Hindlimb muscle (tissue), 1 donor: ENCODE measurements at regions not wholly inside any gene's neighbourhood (a gene's known extent, or its start where the extent isn't known, plus 50 kb on each side); places are given as distances from the start of the nearest gene placed in this dataset.
"Not testable (repeated sequence)": the region's sequence is repeated elsewhere in the genome, so short reads cannot be mapped to it uniquely, and the experiment has no call there.

Experiments used
- DNase-seq: peaks from one replicate; pipeline ENCODE4 v3.0.0-alpha.2; 2013

DNA sequence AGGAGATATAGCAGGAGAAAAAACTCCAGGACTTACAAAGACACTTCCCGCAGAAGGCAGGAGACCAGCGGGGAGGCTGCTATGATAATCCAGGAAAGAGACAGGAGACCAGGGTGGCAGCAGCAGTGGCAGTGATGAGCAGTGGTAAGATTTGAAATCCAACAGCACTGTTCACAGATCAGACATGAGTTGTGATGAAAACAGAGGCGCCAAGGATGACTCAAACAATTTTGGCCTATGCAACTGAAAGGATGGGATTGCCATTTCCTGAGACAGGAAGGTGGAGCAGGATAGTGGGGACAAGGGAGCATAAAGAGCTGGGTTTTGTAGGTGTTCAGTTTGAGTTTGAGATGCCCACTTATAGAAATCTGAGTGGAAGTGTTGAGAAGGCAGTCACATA is 108.6 kb upstream of the DYRK2 start:
- DNase-seq: peak; percentile 9

DNA sequence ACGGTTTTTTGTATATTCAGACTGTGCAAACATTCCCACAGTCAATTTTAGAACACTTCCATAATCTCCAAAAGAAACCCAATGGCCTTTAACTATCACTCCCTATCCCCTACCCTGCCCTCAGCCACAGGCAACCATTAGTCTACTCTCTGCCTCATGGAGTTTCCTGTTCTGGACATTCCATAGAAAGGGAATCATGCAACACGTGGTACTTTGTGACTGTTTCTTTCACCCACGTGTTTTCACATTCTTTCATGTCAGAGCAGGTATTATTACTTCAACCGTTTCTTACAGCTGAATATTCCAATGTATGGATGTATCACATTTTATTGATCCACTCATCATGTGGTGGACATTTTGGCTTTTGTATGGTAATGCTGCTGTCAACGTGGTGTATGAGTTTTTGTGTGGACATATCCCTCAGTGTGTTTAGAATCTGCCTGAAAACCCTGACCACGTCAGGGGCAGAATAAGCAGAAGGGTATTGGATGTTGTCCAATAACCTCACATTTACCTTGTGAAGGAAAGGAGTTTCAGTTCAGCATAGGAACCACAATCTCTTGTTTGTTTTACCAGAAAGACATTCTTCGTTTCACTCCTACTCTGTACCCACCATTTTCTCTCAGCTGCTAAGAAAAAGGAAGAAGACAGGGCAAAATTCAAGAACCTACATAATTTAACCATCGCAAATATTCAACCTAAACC is 107.5 kb upstream of the DYRK2 start:
- no peak for DNase-seq

DNA sequence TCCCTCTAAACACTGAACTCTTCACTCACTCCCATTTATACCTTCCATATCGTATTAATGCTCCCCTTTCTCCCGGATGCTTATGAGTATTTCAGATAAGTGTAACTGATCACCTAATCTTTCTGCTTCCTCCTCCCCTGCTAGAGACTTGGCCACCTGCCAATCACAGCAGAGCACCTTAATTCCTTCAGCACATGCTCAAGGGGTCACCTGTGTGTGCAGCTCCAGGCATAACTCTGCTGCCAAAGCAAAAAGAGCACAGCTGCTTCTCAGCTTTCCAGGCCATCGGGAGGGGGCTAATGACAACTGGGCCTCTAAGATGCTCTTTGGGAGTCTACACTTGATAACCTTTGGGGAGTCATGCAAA is 106.9 kb upstream of the DYRK2 start:
- DNase-seq: no peak

DNA sequence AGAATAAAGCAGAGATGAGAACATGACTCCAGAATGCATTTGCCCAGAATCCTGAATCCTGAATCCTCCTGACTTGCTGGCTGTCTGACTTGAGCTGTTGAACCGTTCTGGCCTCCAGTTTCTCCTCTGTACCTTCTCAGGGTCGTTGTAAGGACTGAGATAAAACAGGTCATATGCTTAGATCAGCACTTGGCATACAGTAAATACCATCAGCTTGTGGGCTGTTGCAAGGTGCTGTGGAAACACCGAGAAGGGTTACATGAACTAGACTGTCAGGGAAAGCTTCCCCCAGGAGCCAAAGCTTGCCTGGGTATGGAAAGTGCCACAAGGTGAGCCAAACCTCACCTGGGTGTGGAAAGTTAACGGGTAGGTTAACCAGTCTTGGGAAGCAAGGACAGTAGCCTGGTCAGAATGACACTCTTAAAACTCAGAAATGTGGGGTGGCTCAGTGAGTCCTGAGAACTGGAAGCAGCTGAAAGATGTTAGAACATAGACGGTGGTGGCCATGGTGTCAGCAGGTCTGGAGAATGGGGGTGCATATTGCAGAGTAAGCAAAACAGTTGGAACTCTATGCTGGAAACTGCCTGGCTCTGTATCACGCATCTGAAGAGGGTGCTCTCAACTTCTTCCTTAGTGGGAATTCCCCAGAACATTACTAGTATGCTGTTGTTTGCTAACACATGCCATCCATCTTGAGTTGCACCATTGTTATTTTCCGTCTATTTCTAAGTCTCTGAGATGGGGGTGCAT is 105.3 kb upstream of the DYRK2 start:
- no peak for DNase-seq

DNA sequence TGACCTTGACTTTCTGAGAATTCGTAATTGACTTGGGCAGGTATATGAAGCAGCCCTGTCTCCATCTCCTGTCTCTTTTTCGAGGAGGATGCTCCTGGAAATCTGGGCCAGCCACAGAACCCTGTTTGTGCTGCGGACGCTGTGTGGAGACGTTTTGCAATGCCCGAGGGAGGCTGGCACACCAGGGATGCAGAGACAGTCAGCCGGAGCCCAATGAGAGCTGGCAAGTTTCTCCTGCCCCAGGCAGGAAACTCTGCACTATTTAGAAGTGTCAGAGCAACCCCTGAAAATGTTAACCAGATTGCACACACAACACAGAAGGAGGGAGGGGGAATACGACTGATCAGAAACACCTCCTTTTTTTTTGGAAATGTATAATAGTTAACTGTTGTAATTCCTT is 103.2 kb upstream of the DYRK2 start:
- no peak for DNase-seq

DNA sequence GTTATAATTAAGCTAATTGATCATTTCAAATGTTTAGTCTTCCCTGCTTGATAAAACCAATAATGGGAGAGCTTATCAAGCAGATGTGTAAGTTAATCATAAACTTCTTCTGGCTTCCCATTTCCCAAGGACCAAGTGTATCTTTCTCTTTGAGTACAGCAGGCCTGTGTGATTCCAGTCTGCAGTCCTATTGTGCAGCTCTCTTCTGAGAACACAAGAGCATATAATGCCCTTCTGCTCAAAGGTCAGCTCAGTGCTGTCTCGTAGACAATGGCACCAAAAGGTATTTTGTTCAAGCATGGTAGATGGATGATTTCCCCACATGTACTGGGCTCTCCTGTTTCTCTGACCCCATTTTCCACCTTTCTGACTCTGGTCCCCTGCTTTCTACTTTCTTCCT is 101.8 kb upstream of the DYRK2 start:
- no peak for DNase-seq

DNA sequence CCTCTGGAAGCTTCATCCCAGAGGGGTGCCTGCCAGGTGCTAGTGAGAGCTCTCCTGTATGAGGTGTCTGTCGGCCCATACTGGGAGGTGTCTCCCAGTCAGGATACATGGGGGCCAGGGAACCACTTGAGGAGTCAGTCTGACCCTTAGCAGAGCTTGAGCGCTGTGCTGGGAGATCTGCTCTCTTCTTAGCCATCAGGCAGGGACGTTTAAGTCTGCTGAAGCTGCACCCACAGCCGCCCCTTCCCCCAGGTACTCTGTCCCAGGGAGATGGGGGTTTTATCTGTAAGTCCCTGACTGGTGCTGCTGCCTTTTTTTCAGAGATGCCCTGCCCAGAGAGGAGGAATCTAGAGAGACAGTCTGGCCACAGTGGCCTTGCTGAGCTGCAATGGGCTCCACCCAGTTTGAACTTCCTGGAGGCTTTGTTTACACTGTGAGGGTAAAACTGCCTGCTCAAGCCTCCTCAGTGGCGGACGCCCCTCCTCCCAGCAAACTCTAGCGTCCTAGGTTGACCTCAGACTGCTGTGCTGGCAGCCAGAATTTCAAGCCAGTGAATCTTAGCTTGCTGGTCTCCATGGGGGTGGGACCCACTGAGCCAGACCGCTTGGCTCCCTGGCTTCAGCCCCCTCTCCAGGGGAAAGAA is 93.3 kb upstream of the DYRK2 start:
- DNase-seq: not testable (repeated sequence)

DNA sequence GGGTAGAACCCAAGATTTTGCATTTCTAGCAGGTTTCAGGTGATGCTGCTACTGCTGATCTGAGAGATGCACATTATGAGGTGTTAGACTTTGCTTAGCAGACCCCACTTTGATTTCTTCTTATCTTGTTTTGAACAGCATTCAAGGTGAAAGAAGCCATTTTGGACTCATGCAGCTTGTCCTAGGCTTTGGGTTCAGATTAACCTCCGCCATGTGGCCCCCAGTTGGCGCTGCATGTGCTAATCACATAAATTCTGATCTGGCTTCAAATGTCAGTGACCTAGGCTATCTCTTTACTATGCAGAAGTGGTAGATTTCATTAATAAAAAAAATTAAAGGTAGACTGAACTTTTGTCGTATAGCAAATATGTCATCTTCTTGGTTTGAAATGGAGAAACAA is 89.8 kb upstream of the DYRK2 start:
- no peak for DNase-seq

DNA sequence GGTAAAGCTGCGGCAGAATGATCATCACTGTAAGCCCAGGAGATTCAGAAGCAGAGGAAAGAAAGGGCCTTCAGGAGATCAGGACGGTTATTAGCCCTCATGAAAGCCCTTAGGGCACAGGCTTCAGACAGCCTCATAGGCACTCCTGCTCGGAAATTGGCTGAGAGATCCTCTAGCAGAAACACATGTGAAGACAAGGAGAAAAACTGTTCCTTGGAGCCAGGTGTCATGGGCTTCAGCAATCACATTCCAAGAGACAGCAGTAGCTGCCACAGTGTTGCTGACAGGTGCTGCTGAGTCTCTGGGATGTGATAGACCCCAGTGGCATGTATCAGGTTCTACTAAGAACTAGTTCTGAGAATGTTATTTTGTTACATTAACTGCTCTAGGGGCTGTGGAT is 88.8 kb upstream of the DYRK2 start:
- no peak for DNase-seq

DNA sequence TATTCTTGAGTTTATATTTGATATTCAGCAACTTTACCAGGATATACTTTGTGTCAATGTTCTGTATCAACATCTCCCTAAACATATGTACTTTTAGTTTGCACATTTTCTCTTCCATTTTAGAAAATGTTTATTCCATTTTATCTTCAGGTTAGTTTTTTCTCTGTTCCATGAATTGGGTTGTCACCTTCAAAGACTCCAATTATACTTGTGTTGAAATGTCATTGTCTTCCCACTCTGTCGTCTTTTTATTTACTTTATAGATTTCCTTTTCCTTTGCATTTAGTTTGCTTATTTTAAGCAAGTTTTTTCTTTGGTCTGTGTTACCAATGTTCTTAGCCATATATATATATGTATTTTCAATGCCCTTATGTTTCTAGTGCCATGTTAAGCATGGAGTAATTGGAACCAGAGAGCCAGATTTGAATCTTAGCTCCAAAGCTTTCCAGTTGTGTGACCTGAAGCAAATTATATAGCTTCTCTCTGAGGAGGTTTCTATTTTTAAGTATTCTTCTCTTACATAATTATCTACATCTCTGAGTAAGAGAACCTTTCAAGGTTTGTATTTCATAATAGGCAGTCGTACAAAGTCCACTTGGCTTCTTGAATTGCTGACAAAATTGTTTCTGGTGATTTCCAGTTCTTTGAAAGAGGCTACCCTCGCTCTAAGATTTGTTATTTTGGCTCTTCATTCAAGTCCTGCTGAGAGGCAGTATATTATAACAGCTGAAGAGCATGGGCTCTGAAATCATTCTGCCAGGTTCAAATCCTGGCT is 85.8 kb upstream of the DYRK2 start:
- DNase-seq: no peak

DNA sequence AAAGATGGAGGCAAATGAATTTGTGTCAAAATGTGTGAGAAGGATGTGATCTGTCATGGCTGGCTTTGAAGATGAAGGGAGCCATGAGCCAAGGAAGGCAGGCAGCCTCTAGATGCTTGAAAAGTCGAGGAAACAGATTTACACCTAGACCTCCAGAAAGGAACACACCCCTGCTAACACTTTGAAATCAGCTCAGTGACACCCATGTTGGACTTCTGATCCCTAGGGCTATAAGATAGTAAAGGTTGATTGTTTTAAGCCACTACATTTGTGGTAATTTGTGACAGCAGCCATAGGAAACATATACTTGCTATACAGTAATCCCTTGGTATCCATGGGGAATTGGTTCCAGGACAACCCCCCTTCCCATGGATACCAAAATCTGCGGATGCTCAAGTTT is 80.5 kb upstream of the DYRK2 start:
- DNase-seq: no peak

DNA sequence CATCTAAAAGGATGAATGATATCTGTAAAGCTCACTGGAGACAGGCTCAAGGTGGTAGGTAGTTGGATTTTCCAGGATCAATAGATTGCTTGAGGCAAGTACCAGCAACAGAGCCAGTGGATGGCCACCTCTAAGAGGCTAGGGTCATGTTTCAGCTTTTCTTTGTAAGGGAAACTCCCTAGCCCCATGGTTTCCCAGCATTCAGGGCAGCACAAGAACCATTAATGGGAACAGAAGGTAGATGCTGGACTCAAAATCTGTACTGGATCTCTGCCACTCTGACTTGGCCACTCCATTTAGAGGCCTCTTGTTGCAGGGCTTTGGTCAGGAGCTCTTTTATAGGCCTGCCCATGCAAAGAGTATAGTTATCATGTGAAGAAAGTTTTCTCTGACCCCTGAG is 76.1 kb upstream of the DYRK2 start:
- no peak for DNase-seq

DNA sequence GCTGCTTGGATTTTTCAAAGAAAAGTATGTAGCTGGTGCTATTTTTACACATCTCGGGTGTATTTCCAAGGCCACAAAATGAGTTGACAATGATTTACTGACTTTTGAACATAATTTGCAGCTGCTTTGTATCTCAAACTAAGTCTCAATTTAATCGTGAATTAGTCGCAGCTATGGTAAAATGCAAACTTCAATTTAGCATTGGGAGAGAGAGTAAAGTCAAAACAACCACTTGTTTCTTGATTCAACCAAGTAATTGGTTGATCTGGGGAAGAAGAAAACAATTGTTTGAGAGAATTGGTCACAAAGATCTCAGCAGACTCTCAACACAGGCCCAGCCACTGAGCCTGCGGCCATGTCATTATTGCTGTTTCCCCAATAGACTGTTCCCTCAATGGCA is 75.0 kb upstream of the DYRK2 start:
- no peak for DNase-seq

DNA sequence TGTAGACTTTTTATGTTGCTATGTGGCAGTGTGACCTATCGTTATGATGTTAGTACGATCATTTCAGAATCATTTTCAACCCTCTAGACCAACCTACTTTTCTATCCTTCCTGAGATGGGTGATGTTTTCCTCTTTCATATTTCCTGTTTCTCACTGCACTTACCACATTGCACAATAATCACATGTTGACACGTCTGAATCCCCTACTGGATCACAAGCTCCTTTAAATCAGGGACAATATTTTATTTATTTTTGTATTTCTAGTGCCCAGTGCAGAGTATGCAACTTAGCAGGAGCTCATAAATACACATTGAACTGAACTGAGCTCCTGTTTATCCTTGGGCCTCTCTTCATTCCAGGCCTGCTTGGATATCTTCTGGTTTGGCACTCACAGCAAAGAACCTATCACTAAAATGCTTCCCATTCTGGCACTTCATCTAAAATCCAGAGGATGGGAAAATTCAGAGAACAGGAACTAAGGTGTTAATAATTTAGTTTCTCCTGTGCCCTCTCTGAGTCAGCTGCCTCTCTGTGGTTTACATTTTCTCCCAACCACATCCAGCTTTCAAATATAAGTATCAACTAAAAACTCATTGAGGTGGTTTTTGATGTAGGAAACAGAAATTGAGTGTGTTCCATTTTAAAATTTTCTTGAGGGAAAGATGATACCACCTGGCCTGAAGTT is 69.4 kb upstream of the DYRK2 start:
- DNase-seq: no peak

DNA sequence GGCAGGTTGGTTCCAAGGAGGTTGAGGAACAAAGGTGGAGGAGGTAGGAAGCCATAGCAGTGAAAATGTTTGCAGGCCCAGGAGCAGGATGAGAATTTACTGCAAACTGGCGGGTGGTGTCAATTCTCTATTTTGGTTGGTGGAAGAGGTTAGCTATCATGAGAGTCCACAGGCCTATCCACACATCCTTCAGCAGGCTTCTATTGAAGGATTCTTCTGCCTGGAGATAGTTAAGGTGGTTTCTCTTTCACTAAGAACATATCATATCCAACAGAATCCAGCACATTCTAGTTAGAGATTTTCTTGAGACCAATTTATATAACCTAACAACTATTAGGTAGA is 68.9 kb upstream of the DYRK2 start:
- DNase-seq: no peak

DNA sequence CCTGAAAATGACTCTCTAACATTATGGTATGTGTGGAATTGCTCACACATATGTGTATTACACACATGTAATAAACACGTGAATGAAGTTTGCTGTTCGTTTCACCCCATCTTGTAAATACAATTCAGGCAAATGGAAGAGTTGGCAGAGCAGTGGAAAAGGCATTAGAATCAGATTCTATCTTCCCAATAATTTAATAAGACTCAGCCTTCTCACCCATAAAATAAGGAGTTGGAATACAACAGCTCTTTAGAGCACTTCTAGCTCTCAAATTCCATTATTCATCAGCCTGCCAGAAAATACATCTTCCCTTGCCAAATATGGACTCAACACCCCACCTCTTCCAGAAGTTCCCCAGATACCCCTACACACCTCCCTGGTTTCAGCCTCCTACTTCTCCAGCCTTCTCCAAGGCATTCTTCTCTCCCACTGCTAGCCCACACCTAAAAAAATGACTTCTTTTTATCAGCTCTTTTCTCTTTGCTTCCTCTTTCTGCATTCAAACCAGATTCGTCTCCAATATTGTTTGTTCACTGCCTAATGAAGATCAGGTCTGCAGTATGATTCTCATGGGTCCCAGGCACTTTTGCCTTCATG is 66.2 kb upstream of the DYRK2 start:
- DNase-seq: no peak

DNA sequence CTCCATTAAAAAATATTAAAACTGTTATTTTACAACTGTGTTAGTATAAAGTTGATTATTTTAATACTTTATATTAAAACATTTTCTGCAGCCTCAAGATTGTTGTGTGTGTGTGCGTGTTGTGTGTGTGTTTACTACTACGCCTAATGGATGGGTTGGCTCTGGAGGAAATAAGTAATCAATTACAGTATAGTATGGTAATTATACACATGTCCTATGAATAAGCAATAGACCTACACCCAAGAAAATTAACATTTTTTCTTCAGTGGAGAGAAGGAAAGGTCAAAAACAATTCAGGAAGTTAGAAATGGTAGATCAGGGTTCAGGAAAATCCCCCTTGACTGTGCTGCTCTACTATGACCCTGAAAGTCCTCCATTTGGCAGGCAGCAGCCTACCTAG is 65.7 kb upstream of the DYRK2 start:
- DNase-seq: no peak

DNA sequence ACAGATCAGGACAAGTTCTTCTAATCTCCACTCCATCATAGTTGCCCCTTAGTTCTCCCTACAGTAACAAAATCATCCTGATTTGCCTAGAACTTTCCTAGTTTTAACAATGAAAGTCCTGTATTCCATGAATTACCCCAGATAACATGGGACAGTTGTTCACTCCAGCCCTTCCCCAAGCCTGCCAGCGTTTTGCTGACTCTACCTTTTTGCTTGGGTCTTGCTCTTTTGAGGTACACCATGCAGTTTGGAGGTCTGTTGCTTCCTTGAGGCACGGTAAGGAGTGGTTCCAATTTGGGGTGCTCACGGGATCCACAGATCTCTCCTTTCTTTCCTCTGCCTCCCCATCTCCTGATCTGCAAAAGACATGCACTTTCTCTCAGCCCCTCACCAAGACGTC is 61.6 kb upstream of the DYRK2 start:
- DNase-seq: no peak

DNA sequence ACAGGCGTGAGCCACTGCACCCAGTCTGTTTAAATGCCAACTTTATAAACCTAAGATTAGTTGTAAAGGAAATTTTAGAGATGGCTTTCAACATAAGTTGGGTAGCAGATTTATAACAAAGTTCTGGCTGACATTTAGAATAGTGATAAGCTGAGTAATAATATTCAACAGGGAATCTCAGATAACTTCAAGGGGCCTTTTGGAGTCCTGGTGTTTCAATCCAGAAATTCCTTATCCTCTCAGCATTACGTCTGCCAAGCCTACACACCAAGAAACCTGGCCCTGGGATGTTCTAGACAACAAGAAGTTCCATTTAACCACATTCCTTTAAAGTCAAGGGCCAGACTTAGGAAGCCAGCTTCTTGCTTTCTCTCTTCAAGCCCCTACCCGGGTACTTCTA is 59.5 kb upstream of the DYRK2 start:
- DNase-seq: no peak

DNA sequence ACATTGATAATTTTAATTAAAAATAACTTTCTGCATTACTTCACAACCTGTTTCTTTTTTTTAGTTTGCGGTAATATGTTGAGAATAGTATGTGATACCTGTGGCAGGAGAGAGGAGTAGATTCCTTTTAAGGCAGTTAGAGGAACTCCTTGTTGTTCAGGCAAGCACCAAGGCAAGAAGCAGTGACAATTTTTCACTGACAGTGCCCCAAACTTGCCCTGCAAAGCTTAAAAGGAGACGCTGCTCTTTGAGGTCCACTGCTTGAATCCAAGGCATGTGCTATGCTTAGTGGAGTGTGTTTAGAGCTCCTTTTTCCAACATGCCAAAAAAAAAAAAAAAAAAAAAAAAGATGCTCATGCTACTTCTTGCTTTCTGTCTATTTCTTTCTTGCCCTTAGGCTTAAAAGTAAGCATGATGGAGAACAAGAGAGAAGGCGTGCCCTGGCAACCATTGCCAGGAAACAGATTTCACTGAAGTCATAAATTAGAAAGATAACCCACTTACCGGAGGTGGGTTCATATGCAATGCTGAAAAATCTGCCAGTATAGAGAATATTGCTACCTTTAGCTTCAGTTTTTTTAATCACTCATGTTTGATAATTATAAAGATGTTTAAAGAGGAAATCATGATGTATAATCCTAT is 58.3 kb upstream of the DYRK2 start:
- no peak for DNase-seq

DNA sequence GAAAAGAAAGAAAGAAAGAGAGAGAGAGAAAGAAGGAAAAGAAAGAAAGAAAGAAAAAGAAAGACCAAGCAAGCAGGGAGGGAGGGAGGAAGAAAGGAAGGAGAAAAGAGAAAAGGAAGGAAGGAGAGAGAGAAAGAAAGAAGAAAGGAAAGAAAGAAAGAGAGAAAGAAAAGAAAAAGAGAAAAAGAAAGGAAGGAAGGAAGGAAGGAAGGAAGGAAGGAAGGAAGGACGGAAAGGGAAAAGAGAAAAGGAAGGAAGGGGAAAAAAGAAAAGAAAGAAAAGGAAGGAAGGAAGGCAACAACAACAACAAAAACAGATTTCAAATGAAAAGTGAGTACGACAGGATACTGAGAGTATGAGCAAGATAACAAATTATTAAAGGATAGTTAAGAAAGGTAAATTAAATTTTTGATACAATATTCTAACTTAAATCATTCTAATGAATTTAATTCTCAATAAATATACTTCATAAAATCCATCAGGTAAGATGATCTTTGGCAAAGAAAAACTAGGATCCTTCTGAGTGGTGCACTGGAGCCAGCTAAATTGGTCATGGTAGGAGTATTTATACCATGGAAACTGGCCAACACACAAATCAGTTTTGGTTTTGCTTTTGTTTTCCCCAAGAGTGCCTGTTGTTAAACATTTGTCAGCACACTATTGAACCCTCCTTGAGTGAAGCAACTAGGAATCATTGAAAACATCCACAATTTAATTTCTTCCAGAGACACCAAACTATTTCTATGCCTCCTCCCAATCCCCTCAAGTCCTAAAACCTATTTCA is 56.1 kb upstream of the DYRK2 start:
- DNase-seq: peak; percentile 30
